ENCODE measurements at regions not wholly inside any gene's neighbourhood (a gene's known extent, or its start where the extent isn't known, plus 50 kb on each side); places are given as distances from the start of the nearest gene placed in this dataset.
"Not testable (repeated sequence)": the region's sequence is repeated elsewhere in the genome, so short reads cannot be mapped to it uniquely, and the experiment has no call there.

DNA sequence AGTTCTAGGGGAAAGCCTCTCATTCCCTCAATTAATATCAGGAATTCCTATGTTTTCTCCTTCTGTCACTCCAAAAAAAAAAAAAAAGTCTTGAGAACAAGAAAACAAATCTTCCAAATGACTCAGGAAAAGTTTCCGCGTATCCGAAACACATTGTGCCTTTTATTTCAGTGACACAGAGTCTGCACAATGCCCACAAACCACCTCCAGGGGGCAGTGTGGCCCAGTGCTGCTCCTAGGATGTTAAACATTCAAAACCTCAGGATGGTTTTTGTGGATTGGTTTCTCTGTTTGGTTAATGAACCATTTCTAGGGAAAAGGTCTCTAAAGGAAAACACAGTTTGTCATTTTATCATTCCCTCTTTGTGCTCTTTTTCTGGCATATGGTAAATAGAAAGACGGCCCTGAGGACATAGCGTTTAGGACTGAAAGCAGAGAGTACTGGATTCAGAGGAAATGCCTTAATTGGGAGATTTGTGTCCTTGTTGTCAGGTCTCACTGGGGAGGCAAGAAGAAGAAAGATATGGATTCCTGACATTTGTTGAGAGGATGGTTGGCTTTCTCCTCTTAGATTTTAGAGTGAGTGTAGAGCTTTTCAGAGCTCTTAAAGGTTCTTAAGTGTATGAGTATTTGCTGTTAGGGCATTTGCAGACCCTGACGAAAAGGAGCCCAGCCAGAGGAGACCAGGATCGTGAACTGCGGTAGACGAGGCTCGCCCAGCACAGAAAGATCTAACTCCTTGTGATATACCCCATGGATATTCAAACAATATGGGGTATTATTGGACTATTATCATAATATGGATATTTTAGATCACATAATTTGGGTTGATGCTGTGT is 65.7 kb upstream of the MAP9 start:
- no peak overlapping the region for H3K27ac ChIP-seq (ENCODE audit: low read depth, low read length)
- H3K36me3 ChIP-seq (ENCODE audit: control insufficient read depth in 5 of 5, insufficient read depth in 5 of 5, low read length in 5 of 5), result no peaks in the 10 kb centered on the region
- H3K9me3 ChIP-seq (ENCODE audit: control insufficient read depth in 5 of 5, low read length in 5 of 5), result no peaks in the 10 kb centered on the region
- peaks cover 0 to 6% (median 0%) of the 10 kb centered on the region in 5 donors for H3K27me3 ChIP-seq (ENCODE audit: control insufficient read depth in 5 of 5, insufficient read depth in 4 of 5, low read length in 5 of 5)
- peaks cover 0 to 5% (median 0%) of the 10 kb centered on the region in 5 donors for H3K4me1 ChIP-seq (ENCODE audit: control insufficient read depth in 5 of 5, insufficient read depth in 5 of 5, low read length in 5 of 5)
- H3K4me3 ChIP-seq (ENCODE audit: low read depth in 1 of 5, low read length in 5 of 5), result peak overlapping the region in 2 of 5 donors; percentile 29 to 42
- H3K9ac ChIP-seq (ENCODE audit: low read length in 5 of 5), result no peak overlapping the region

DNA sequence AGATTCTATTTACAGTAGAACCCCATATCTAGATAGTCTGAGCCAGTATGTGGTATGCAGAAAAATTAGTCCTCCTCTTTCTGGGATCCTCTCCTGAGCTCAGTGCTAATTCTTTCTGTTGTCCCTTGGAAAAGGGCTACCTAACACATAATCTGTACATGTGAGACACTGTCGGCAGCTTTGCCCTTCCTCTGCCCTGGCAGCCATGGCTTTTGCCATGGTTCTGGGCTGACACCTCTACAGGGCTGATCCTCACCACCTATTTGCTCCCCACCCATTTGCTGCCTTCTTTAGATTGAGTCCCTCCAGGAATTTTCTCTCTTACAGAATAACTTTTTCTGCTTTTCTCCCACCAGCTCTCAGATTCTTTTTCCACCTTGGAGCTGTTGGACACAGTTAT is 64.7 kb upstream of the MAP9 start:
- Histone ChIP-seq H3K27me3 (ENCODE audit: control insufficient read depth in 5 of 5, insufficient read depth in 4 of 5, low read length in 5 of 5) (peaks cover 0 to 6% (median 0%) of the 10 kb centered on the region in 5 donors), H3K4me1 (ENCODE audit: control insufficient read depth in 5 of 5, insufficient read depth in 5 of 5, low read length in 5 of 5) (peaks cover 0 to 5% (median 0%) of the 10 kb centered on the region in 5 donors), H3K9me3 (ENCODE audit: control insufficient read depth in 5 of 5, low read length in 5 of 5) (no peaks in the 10 kb centered on the region), H3K9ac (ENCODE audit: low read length in 5 of 5) (no peak overlapping the region), H3K36me3 (ENCODE audit: control insufficient read depth in 5 of 5, insufficient read depth in 5 of 5, low read length in 5 of 5) (no peaks in the 10 kb centered on the region), H3K4me3 (ENCODE audit: low read depth in 1 of 5, low read length in 5 of 5) (no peak overlapping the region), H3K27ac (ENCODE audit: low read depth, low read length) (no peak overlapping the region)

DNA sequence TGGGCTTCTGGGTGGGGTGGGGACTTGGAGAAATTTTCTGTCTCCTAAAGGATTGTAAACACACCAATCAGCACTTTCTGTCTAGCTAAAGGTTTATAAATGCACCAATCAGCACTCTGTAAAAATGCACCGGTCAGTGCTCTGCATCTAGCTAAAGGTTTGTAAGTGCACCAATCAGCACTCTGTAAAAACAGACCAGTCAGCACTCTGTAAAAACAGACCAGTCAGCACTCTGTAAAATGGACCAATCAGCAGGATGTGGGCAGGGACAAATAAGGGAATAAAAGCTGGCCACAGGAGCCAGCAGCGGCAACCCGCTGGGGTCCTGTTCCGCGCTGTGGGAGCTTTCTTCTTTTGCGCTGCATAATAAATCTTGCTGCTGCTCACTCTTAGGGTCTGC is 63.0 kb upstream of the MAP9 start:
- H3K4me1 ChIP-seq (ENCODE audit: control insufficient read depth in 5 of 5, insufficient read depth in 5 of 5, low read length in 5 of 5); H3K4me3 ChIP-seq (ENCODE audit: low read depth in 1 of 5, low read length in 5 of 5); H3K27ac ChIP-seq (ENCODE audit: low read depth, low read length); H3K36me3 ChIP-seq (ENCODE audit: control insufficient read depth in 5 of 5, insufficient read depth in 5 of 5, low read length in 5 of 5); H3K9me3 ChIP-seq (ENCODE audit: control insufficient read depth in 5 of 5, low read length in 5 of 5); H3K9ac ChIP-seq (ENCODE audit: low read length in 5 of 5); H3K27me3 ChIP-seq (ENCODE audit: control insufficient read depth in 5 of 5, insufficient read depth in 4 of 5, low read length in 5 of 5): not testable (repeated sequence)

DNA sequence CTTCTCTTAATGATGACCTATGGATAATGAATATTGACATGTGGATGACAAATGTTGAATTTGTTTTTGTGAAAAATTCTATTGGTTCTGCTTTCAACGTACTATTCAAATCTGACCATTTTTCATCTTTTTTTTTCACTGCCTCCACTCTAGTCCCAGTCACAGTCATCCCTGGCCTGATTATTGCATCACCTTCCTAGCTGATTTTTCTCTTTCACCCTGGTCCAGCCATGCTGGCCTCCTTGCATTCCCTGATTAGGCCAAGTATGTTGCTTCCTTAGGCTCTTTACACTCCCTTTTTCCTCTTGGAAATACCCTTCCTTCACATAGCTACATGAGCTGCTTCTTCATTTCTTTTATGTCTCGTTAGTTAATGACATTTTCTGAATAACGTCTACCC is 58.1 kb upstream of the MAP9 start:
- H3K4me3 ChIP-seq (ENCODE audit: low read depth in 1 of 5, low read length in 5 of 5), result no peak overlapping the region
- H3K9me3 ChIP-seq (ENCODE audit: control insufficient read depth in 5 of 5, low read length in 5 of 5), result no peaks in the 10 kb centered on the region
- H3K9ac ChIP-seq (ENCODE audit: low read length in 5 of 5), result no peak overlapping the region
- no peaks in the 10 kb centered on the region for H3K4me1 ChIP-seq (ENCODE audit: control insufficient read depth in 5 of 5, insufficient read depth in 5 of 5, low read length in 5 of 5)
- no peaks in the 10 kb centered on the region for H3K36me3 ChIP-seq (ENCODE audit: control insufficient read depth in 5 of 5, insufficient read depth in 5 of 5, low read length in 5 of 5)
- H3K27me3 ChIP-seq (ENCODE audit: control insufficient read depth in 5 of 5, insufficient read depth in 4 of 5, low read length in 5 of 5), result no peaks in the 10 kb centered on the region
- no peak overlapping the region for H3K27ac ChIP-seq (ENCODE audit: low read depth, low read length)

DNA sequence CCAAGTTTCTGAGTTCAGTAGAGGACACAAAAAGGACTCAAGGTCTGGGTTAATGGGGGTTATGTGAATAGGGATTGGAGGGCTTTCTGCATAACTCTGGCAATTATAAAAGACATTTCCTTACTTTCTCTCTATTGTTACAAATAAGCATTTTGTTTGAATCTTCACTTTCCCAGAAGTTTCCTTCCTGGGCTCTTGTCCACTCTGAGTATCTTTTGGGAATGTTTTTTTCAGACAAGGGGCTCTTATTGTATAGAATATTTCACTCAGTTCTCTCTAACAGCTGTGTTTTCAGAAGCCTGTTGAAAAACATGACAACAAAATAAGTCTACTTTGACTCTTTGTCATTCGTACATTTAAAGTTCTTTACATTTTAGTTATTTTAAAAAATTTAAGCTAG is 57.6 kb upstream of the MAP9 start:
- H3K4me1 ChIP-seq (ENCODE audit: control insufficient read depth in 5 of 5, insufficient read depth in 5 of 5, low read length in 5 of 5), result no peaks in the 10 kb centered on the region
- no peak overlapping the region for H3K9ac ChIP-seq (ENCODE audit: low read length in 5 of 5)
- no peak overlapping the region for H3K4me3 ChIP-seq (ENCODE audit: low read depth in 1 of 5, low read length in 5 of 5)
- no peaks in the 10 kb centered on the region for H3K36me3 ChIP-seq (ENCODE audit: control insufficient read depth in 5 of 5, insufficient read depth in 5 of 5, low read length in 5 of 5)
- no peaks in the 10 kb centered on the region for H3K9me3 ChIP-seq (ENCODE audit: control insufficient read depth in 5 of 5, low read length in 5 of 5)
- H3K27me3 ChIP-seq (ENCODE audit: control insufficient read depth in 5 of 5, insufficient read depth in 4 of 5, low read length in 5 of 5), result no peaks in the 10 kb centered on the region
- no peak overlapping the region for H3K27ac ChIP-seq (ENCODE audit: low read depth, low read length)

DNA sequence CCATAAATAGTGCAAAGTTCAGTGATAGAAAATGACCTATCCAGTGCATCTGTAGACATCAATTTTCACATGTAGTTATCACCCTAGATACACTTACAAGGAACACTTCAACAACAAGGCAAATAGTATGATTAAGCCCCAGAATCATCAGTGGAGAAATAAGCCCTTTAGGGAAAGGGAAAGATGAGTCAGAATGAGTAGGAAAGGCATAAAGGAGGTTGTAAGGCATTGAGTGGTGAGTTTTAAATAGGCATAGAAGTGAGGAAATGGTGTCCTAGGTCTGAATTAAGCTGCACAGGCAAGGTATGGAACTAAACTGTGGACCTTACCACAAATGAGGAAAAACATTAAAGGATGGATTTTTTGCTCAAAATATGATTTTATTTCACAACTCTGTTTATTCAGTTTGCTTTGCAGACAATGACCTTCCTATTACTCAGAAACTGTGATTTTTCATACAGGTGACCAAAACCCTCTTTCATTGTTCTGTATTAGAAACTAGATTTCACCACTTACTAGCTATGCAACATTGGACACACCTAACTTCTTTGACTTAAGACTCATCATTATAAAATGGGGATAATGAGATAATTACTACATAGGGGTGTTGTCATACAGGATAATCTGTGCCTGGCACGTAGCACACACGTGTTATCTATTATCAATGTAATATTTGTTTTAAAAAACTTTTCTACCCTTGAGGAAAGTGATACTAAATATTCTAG is 57.0 kb upstream of the MAP9 start:
- Histone ChIP-seq H3K4me1 (ENCODE audit: control insufficient read depth in 5 of 5, insufficient read depth in 5 of 5, low read length in 5 of 5) (no peaks in the 10 kb centered on the region), H3K9ac (ENCODE audit: low read length in 5 of 5) (no peak overlapping the region), H3K36me3 (ENCODE audit: control insufficient read depth in 5 of 5, insufficient read depth in 5 of 5, low read length in 5 of 5) (no peaks in the 10 kb centered on the region), H3K27ac (ENCODE audit: low read depth, low read length) (no peak overlapping the region), H3K4me3 (ENCODE audit: low read depth in 1 of 5, low read length in 5 of 5) (no peak overlapping the region), H3K27me3 (ENCODE audit: control insufficient read depth in 5 of 5, insufficient read depth in 4 of 5, low read length in 5 of 5) (no peaks in the 10 kb centered on the region), H3K9me3 (ENCODE audit: control insufficient read depth in 5 of 5, low read length in 5 of 5) (no peaks in the 10 kb centered on the region)

DNA sequence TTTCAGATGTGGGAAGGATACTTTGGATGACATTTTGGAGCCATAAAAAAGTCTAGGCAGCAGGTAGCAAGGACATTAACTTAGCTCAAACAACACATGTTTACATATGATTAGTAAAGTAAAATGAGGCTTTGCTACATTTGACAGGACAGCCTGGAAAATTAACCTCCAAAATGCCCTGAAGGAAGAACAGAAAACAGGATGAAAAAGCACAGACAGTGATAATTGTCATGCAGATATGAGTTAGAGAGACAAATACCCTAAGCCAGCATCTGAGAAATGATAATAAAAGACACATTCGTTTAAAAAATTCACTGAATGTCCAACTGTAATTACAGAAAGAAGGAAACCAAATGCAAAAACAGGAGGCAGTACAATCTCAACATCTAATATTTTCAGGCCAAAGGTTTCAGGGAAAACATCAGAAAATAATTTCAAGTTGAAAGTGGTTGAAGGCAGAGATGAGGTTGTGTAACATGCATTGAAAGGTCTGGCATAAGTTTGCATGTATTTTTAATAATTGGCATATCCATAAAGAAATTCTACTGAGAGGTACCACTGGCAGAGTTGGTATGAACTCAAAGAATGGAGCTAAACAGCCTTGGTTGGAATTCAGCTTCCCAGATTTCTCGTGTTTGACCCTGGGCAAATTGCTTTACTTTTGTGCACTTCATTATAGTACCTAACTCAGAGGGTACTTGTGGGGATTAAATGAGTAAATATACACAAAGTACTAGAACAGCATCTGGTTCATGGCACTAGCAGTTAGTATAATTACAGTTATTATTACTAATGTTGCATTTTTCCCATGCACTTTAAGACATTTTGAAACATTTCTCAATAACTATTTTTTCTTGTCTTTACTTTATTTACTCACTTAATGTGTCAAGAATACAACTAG is 54.4 kb upstream of the MAP9 start:
- Histone ChIP-seq H3K9ac (ENCODE audit: low read length in 5 of 5) (no peak overlapping the region), H3K36me3 (ENCODE audit: control insufficient read depth in 5 of 5, insufficient read depth in 5 of 5, low read length in 5 of 5) (no peaks in the 10 kb centered on the region), H3K4me3 (ENCODE audit: low read depth in 1 of 5, low read length in 5 of 5) (no peak overlapping the region), H3K27me3 (ENCODE audit: control insufficient read depth in 5 of 5, insufficient read depth in 4 of 5, low read length in 5 of 5) (no peaks in the 10 kb centered on the region), H3K9me3 (ENCODE audit: control insufficient read depth in 5 of 5, low read length in 5 of 5) (peaks cover 0 to 6% (median 3%) of the 10 kb centered on the region in 5 donors), H3K27ac (ENCODE audit: low read depth, low read length) (no peak overlapping the region), H3K4me1 (ENCODE audit: control insufficient read depth in 5 of 5, insufficient read depth in 5 of 5, low read length in 5 of 5) (no peaks in the 10 kb centered on the region)

DNA sequence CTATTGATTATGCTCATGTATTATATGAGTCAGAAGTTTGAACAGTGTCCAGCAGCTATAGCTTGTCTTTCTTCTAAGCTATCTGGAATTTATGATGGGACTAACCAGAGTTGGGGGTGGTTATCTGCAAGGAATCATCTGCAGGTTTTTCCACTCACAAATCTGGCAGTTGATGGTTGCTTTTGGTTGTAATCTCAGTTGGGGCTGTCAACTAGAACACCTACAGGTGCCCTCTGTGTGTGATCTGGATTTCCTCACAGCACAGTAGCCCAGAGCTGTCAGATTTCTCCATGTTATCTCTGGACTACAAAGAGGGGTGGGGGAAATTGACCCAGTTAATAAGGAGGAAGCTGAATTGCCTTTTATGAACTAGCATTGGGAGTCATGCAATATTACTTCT is 51.4 kb upstream of the MAP9 start:
- no peaks in the 10 kb centered on the region for H3K36me3 ChIP-seq (ENCODE audit: control insufficient read depth in 5 of 5, insufficient read depth in 5 of 5, low read length in 5 of 5)
- no peak overlapping the region for H3K9ac ChIP-seq (ENCODE audit: low read length in 5 of 5)
- no peak overlapping the region for H3K4me3 ChIP-seq (ENCODE audit: low read depth in 1 of 5, low read length in 5 of 5)
- H3K9me3 ChIP-seq (ENCODE audit: control insufficient read depth in 5 of 5, low read length in 5 of 5), result peaks cover 0 to 6% (median 3%) of the 10 kb centered on the region in 5 donors
- no peak overlapping the region for H3K27ac ChIP-seq (ENCODE audit: low read depth, low read length)
- no peaks in the 10 kb centered on the region for H3K27me3 ChIP-seq (ENCODE audit: control insufficient read depth in 5 of 5, insufficient read depth in 4 of 5, low read length in 5 of 5)
- H3K4me1 ChIP-seq (ENCODE audit: control insufficient read depth in 5 of 5, insufficient read depth in 5 of 5, low read length in 5 of 5), result no peaks in the 10 kb centered on the region

DNA sequence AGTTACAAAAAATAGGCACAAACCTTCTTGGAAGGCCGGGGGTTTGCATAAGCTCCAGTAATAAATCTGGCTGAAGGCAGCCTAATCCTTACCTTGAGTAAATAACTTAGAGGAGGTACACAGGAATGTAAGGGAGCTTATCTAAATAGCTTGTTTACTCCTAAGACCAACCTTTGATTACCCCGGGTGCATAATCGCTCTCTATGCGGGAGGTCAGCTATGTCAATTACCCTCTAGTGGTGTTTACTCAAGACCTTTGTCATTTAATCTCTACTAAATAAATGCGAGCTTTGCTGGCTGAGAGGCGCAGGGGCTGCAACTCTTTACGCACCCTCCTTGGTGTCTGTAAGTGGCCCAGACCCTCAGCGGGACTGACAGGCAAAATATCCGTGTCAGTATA is 50.2 kb upstream of the MAP9 start:
- no peaks in the 10 kb centered on the region for H3K4me1 ChIP-seq (ENCODE audit: control insufficient read depth in 5 of 5, insufficient read depth in 5 of 5, low read length in 5 of 5)
- H3K4me3 ChIP-seq (ENCODE audit: low read depth in 1 of 5, low read length in 5 of 5), result no peak overlapping the region
- H3K36me3 ChIP-seq (ENCODE audit: control insufficient read depth in 5 of 5, insufficient read depth in 5 of 5, low read length in 5 of 5), result no peaks in the 10 kb centered on the region
- no peaks in the 10 kb centered on the region for H3K27me3 ChIP-seq (ENCODE audit: control insufficient read depth in 5 of 5, insufficient read depth in 4 of 5, low read length in 5 of 5)
- no peak overlapping the region for H3K9ac ChIP-seq (ENCODE audit: low read length in 5 of 5)
- peaks cover 0 to 6% (median 3%) of the 10 kb centered on the region in 5 donors for H3K9me3 ChIP-seq (ENCODE audit: control insufficient read depth in 5 of 5, low read length in 5 of 5)
- no peak overlapping the region for H3K27ac ChIP-seq (ENCODE audit: low read depth, low read length)

All from subcutaneous abdominal adipose tissue (tissue), 5 donors.